ENCODE measurements at regions not wholly inside any gene's neighbourhood (a gene's known extent, or its start where the extent isn't known, plus 50 kb on each side); places are given as distances from the start of the nearest gene placed in this dataset.

DNA sequence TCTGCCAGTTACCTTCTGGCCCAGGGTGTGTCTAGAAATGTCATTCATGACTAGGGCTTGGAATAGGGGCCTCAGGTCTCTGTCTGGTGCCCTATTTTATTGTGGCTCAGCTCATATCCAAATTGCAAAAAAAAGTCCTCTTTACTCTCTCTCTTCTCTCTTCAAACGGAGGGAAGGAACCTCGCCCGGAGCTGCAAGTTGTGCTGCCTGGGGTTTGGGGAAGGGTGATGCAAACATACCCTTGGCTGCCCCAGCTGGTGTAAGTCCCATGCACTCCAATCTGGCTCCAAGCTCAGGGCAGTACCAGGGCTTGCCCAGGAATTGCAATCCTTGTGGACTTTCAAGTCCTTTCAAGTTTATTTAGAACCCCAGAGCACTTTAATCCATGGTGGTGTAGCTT is 549.6 kb downstream of the PCDH17 start:
- Histone ChIP-seq H3K36me3 (ENCODE audit: control insufficient read depth, insufficient read depth, low read length) (no peaks in the 10 kb centered on the region), H3K27ac (ENCODE audit: low read depth, low read length) (no peak overlapping the region), H3K4me1 (ENCODE audit: control insufficient read depth, insufficient read depth, low read length) (no peaks in the 10 kb centered on the region), H3K9me3 (ENCODE audit: control insufficient read depth, insufficient read depth, low read length) (peaks cover 2% of the 10 kb centered on the region), H3K4me3 (ENCODE audit: low read depth, low read length) (no peak overlapping the region), H3K27me3 (ENCODE audit: control insufficient read depth, insufficient read depth, low read length) (no peaks in the 10 kb centered on the region)
- no peak for DNase-seq (ENCODE audit: low read depth in 4 of 6, low spot score in 6 of 6)
- no CpG with 5 or more reads among the region's 3 CpGs for WGBS (ENCODE audit: insufficient coverage)

DNA sequence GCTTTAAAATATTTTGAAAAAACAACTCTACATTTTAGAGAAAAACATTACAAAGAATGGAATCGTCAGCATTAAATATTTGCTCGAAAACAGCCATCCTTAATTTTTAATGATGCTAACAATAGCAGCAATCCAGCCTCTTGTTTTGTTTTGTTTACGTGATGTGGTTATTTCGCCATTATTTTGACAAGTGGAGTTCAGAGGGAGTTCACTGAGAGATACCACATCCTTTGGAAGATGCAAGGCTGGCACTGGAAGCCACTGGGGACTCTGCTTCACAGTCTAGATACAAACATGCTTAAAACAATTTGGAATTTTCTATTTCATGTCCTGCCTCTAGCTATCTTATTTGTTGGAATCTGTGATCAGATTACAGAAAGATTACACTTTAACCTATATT is 556.3 kb downstream of the PCDH17 start:
- no peaks in the 10 kb centered on the region for H3K4me1 ChIP-seq (ENCODE audit: control insufficient read depth, insufficient read depth, low read length)
- no peaks in the 10 kb centered on the region for H3K9me3 ChIP-seq (ENCODE audit: control insufficient read depth, insufficient read depth, low read length)
- H3K27me3 ChIP-seq (ENCODE audit: control insufficient read depth, insufficient read depth, low read length) = no peaks in the 10 kb centered on the region
- no peak overlapping the region for H3K27ac ChIP-seq (ENCODE audit: low read depth, low read length)
- H3K36me3 ChIP-seq (ENCODE audit: control insufficient read depth, insufficient read depth, low read length) = no peaks in the 10 kb centered on the region
- no peak overlapping the region for H3K4me3 ChIP-seq (ENCODE audit: low read depth, low read length)
- DNase-seq (ENCODE audit: low read depth in 4 of 6, low spot score in 6 of 6) = peak in 1 of 6 donors; percentile 62
- 60% methylated on average over 1 of the region's 4 CpGs for WGBS (ENCODE audit: insufficient coverage)

DNA sequence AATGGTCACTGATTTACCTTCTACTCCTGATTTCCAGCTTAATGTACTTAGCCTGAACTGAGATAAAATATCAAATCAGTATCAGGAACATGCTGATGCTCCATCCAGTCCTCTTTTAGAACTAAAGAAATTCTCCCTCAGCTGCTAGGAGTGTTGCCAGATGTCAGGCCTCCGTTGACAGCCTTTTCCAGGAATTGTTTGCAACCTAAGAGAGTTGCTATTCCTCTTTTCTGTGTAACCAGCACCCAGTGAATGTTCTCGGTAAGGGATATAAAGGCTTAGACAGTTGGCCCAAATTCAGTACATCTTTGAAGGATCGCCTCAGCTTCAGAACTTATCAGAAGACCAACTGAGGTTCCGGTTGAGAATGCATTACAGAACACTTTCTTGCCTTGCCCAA is 559.0 kb downstream of the PCDH17 start:
- no peak for DNase-seq (ENCODE audit: low read depth in 4 of 6, low spot score in 6 of 6)

DNA sequence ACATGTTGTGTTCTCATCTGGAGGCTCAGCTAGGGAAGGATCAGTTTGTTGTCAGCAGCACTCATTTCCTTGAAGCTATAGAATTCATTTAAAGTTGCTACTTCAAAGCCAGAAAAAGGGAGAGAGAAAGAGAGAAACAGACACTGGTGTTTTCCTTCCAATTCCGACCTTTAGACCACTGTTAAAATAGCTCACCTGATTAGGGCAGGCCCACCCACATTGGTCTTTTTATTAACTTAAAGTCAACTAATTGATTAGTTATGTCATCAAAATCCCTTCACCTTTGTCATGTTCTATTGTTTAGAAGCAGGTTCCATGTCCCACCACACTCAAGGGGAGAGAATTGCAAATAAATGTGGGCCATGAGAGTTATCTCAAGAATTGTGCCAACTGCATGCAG is 560.2 kb downstream of the PCDH17 start:
- Histone ChIP-seq H3K27me3 (ENCODE audit: control insufficient read depth, insufficient read depth, low read length) (no peaks in the 10 kb centered on the region), H3K9me3 (ENCODE audit: control insufficient read depth, insufficient read depth, low read length) (no peaks in the 10 kb centered on the region), H3K4me3 (ENCODE audit: low read depth, low read length) (no peak overlapping the region), H3K27ac (ENCODE audit: low read depth, low read length) (no peak overlapping the region), H3K4me1 (ENCODE audit: control insufficient read depth, insufficient read depth, low read length) (no peaks in the 10 kb centered on the region), H3K36me3 (ENCODE audit: control insufficient read depth, insufficient read depth, low read length) (no peaks in the 10 kb centered on the region)
- WGBS (ENCODE audit: insufficient coverage) = no CpG with 5 or more reads among the region's 1 CpG
- no peak for DNase-seq (ENCODE audit: low read depth in 4 of 6, low spot score in 6 of 6)

More for the DNA sequence above, 559.0 kb downstream of the PCDH17 start:
- Histone ChIP-seq H3K27me3 (ENCODE audit: control insufficient read depth, insufficient read depth, low read length) (no peaks in the 10 kb centered on the region), H3K36me3 (ENCODE audit: control insufficient read depth, insufficient read depth, low read length) (no peaks in the 10 kb centered on the region), H3K4me3 (ENCODE audit: low read depth, low read length) (no peak overlapping the region), H3K9me3 (ENCODE audit: control insufficient read depth, insufficient read depth, low read length) (no peaks in the 10 kb centered on the region), H3K27ac (ENCODE audit: low read depth, low read length) (no peak overlapping the region), H3K4me1 (ENCODE audit: control insufficient read depth, insufficient read depth, low read length) (no peaks in the 10 kb centered on the region)
- 63% methylated on average over 3 of the region's 4 CpGs for WGBS (ENCODE audit: insufficient coverage)

- Histone ChIP-seq H3K27me3 (ENCODE audit: control insufficient read depth, insufficient read depth, low read length) (no peaks in the 10 kb centered on the region), H3K36me3 (ENCODE audit: control insufficient read depth, insufficient read depth, low read length) (no peaks in the 10 kb centered on the region), H3K4me1 (ENCODE audit: control insufficient read depth, insufficient read depth, low read length) (no peaks in the 10 kb centered on the region), H3K9me3 (ENCODE audit: control insufficient read depth, insufficient read depth, low read length) (no peaks in the 10 kb centered on the region), H3K4me3 (ENCODE audit: low read depth, low read length) (no peak overlapping the region), H3K27ac (ENCODE audit: low read depth, low read length) (no peak overlapping the region)
- WGBS (ENCODE audit: insufficient coverage) = no CpG with 5 or more reads among the region's 1 CpG
- no peak for DNase-seq (ENCODE audit: low read depth in 4 of 6, low spot score in 6 of 6)
Measured at GRCh38 chr13:58202099-58202498, 570.6 kb downstream of the PCDH17 start.

DNA sequence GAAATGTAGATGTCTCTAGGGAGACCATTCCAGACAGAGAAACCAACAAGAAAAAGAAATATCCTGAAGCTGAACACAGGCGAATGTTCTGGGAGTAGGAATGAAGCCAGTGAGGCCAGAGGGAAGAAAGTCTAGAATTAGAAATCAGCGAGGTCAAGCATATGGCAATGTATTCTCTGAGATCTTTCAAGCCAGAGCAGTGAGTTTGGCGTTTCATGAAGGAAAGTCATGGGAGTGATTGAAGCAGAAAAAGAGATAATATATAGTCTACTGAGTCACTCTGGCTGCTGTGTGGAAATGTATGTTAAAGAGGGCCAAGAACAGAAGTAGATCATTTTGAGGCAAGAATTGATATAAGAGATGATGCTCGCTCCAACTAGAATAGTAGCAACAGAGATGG is 576.0 kb downstream of the PCDH17 start:
- no peaks in the 10 kb centered on the region for H3K4me1 ChIP-seq (ENCODE audit: control insufficient read depth, insufficient read depth, low read length)
- H3K36me3 ChIP-seq (ENCODE audit: control insufficient read depth, insufficient read depth, low read length) = no peaks in the 10 kb centered on the region
- WGBS (ENCODE audit: insufficient coverage) = 86% methylated on average over 3 of the region's 4 CpGs
- no peaks in the 10 kb centered on the region for H3K9me3 ChIP-seq (ENCODE audit: control insufficient read depth, insufficient read depth, low read length)
- no peak overlapping the region for H3K27ac ChIP-seq (ENCODE audit: low read depth, low read length)
- no peak overlapping the region for H3K4me3 ChIP-seq (ENCODE audit: low read depth, low read length)
- peak in 1 of 6 donors; percentile 2 for DNase-seq (ENCODE audit: low read depth in 4 of 6, low spot score in 6 of 6)
- H3K27me3 ChIP-seq (ENCODE audit: control insufficient read depth, insufficient read depth, low read length) = no peaks in the 10 kb centered on the region

GRCh38 chr13:58235454-58235853 is 603.9 kb downstream of the PCDH17 start:
- Histone ChIP-seq H3K4me1 (ENCODE audit: control insufficient read depth, insufficient read depth, low read length) (no peaks in the 10 kb centered on the region), H3K36me3 (ENCODE audit: control insufficient read depth, insufficient read depth, low read length) (no peaks in the 10 kb centered on the region), H3K4me3 (ENCODE audit: low read depth, low read length) (no peak overlapping the region), H3K27ac (ENCODE audit: low read depth, low read length) (no peak overlapping the region), H3K9me3 (ENCODE audit: control insufficient read depth, insufficient read depth, low read length) (no peaks in the 10 kb centered on the region), H3K27me3 (ENCODE audit: control insufficient read depth, insufficient read depth, low read length) (no peaks in the 10 kb centered on the region)
- no CpG with 5 or more reads among the region's 4 CpGs for WGBS (ENCODE audit: insufficient coverage)
- no peak for DNase-seq (ENCODE audit: low read depth in 4 of 6, low spot score in 6 of 6)

GRCh38 chr13:58238972-58239773 is 607.6 kb downstream of the PCDH17 start:
- H3K27me3 ChIP-seq (ENCODE audit: control insufficient read depth, insufficient read depth, low read length) = no peaks in the 10 kb centered on the region
- no peak for DNase-seq (ENCODE audit: low read depth in 4 of 6, low spot score in 6 of 6)
- no peak overlapping the region for H3K4me3 ChIP-seq (ENCODE audit: low read depth, low read length)
- H3K36me3 ChIP-seq (ENCODE audit: control insufficient read depth, insufficient read depth, low read length) = no peaks in the 10 kb centered on the region
- WGBS (ENCODE audit: insufficient coverage) = 83% methylated on average over 9 of the region's 10 CpGs
- no peaks in the 10 kb centered on the region for H3K4me1 ChIP-seq (ENCODE audit: control insufficient read depth, insufficient read depth, low read length)
- H3K27ac ChIP-seq (ENCODE audit: low read depth, low read length) = no peak overlapping the region
- H3K9me3 ChIP-seq (ENCODE audit: control insufficient read depth, insufficient read depth, low read length) = no peaks in the 10 kb centered on the region

DNA sequence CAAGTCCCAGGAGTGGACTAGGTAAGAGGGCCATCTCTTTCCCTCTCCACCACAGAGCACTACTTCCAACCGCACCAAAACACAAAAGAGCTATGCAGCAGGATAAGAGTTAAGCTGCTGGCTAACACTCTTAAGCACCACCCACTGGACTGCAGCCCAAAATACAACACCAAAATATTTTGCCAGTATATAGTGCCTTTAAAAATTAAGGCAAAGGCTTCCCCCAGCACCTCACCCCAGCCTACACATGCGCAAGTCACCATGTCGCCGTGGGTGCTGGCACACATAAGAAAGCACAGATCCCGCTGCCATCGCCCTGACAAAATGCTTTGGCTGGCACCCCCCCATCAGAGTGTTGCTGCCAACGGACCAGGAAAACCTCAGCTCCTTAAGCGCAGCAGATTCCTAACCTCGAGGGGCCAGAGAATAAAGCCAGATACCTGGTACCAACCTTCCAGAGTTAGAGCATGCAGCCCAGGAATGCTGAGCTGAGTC is 608.3 kb downstream of the PCDH17 start:
- DNase-seq (ENCODE audit: low read depth in 4 of 6, low spot score in 6 of 6) = no peak
- WGBS (ENCODE audit: insufficient coverage) = 92% methylated on average over 9 of the region's 9 CpGs
- H3K9me3 ChIP-seq (ENCODE audit: control insufficient read depth, insufficient read depth, low read length) = no peaks in the 10 kb centered on the region
- H3K4me1 ChIP-seq (ENCODE audit: control insufficient read depth, insufficient read depth, low read length) = no peaks in the 10 kb centered on the region
- H3K36me3 ChIP-seq (ENCODE audit: control insufficient read depth, insufficient read depth, low read length) = no peaks in the 10 kb centered on the region
- H3K27ac ChIP-seq (ENCODE audit: low read depth, low read length) = no peak overlapping the region
- H3K27me3 ChIP-seq (ENCODE audit: control insufficient read depth, insufficient read depth, low read length) = no peaks in the 10 kb centered on the region
- no peak overlapping the region for H3K4me3 ChIP-seq (ENCODE audit: low read depth, low read length)

DNA sequence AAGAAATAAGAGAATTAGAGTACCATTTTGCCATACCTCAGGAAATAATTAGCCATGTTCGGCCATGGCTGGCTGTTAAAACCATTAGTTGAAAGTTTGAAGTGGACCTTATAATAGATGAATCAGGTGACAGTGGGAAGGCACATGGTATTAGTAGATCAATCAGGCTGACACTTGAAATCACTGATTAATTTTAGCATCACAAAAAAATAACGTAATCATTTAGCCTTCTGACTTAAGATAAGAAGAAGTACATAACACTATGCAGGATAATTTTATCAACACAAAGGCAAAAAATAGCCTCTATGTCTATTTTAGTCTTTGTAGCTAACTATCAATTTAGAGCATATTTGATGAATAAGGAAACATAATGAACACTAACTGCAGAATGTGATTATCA is 615.5 kb downstream of the PCDH17 start:
- Histone ChIP-seq H3K4me1 (ENCODE audit: control insufficient read depth, insufficient read depth, low read length) (no peaks in the 10 kb centered on the region), H3K4me3 (ENCODE audit: low read depth, low read length) (no peak overlapping the region), H3K27ac (ENCODE audit: low read depth, low read length) (no peak overlapping the region), H3K9me3 (ENCODE audit: control insufficient read depth, insufficient read depth, low read length) (peaks cover 3% of the 10 kb centered on the region), H3K36me3 (ENCODE audit: control insufficient read depth, insufficient read depth, low read length) (no peaks in the 10 kb centered on the region), H3K27me3 (ENCODE audit: control insufficient read depth, insufficient read depth, low read length) (no peaks in the 10 kb centered on the region)
- no CpG with 5 or more reads among the region's 2 CpGs for WGBS (ENCODE audit: insufficient coverage)
- DNase-seq (ENCODE audit: low read depth in 4 of 6, low spot score in 6 of 6) = no peak

All from spinal cord (tissue), 9 donors.